ENCODE measurements at regions not wholly inside any gene's neighbourhood (a gene's known extent, or its start where the extent isn't known, plus 50 kb on each side); places are given as distances from the start of the nearest gene placed in this dataset.

DNA sequence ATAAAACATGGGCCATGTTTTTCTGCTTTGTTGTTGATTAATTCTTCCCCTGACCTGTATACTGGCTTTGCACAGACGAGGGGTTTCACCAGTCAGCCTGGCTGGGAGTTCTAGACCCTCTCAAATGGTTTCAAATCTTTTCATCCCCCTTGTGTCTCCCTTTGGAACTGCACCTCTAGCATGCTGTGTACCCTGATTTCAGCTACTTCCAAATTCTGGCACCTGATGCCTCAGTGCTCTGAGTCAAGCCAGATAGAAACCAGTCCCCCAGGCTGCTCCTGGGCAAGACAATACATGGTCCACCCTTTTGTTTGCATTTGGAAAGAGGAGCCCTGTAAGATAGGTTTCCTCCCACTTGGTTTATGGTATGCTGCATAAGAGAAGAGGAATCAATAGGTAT, 290.2 kb downstream of the BTBD3 start:
- Histone ChIP-seq H2AFZ (ENCODE audit: low read length) (no peak overlapping the region), H4K91ac (ENCODE audit: insufficient read length, low read depth, low read length) (no peak overlapping the region), H2BK12ac (ENCODE audit: insufficient read length, low read depth, low read length) (no peak overlapping the region), H3K4me2 (ENCODE audit: insufficient read depth, insufficient read length, low read length) (no peak overlapping the region), H3K9ac (ENCODE audit: extremely low read depth, insufficient read length, low read length) (no peak overlapping the region), H3K27ac (ENCODE audit: insufficient read length, low read depth, low read length) (no peak overlapping the region), H2BK120ac (ENCODE audit: low read depth, low read length, poor library complexity, severe bottlenecking) (no peak overlapping the region), H3K4ac (ENCODE audit: low read depth, low read length) (no peak overlapping the region), H3K79me1 (ENCODE audit: insufficient read depth, low read depth, low read length, poor library complexity, severe bottlenecking) (no peaks in the 10 kb centered on the region), H3K23ac (ENCODE audit: insufficient read length, low read depth, low read length) (no peak overlapping the region), H3K27me3 (ENCODE audit: insufficient read depth, low read length) (no peaks in the 10 kb centered on the region), H3K18ac (ENCODE audit: insufficient read length, low read depth, low read length) (no peak overlapping the region), H2AK5ac (ENCODE audit: insufficient read length, low read length) (no peak overlapping the region), H4K8ac (replicated peaks; ENCODE audit: insufficient read length, low read depth, low read length) (no peak overlapping the region), H3T11ph (ENCODE audit: low read length) (no peak overlapping the region), H3K14ac (ENCODE audit: insufficient read depth, low read length) (no peak overlapping the region), H3K56ac (ENCODE audit: insufficient read length, low read depth, low read length) (no peak overlapping the region), H3K4me1 (ENCODE audit: insufficient read depth, low read length) (no peaks in the 10 kb centered on the region), H3K9me3 (ENCODE audit: control insufficient read depth, low read depth, low read length) (no peaks in the 10 kb centered on the region), H2BK5ac (ENCODE audit: insufficient read length, low read length) (no peak overlapping the region), H2BK20ac (ENCODE audit: low read depth, low read length, poor library complexity, severe bottlenecking) (no peak overlapping the region), H4K5ac (ENCODE audit: insufficient read length, low read depth, low read length) (no peak overlapping the region), H3K79me2 (ENCODE audit: insufficient read depth, low read length) (no peaks in the 10 kb centered on the region), H4K20me1 (ENCODE audit: control insufficient read depth, insufficient read depth, insufficient read length) (no peaks in the 10 kb centered on the region), H3K23me2 (ENCODE audit: insufficient read length, low read depth, low read length, poor library complexity, severe bottlenecking) (no peaks in the 10 kb centered on the region), H2BK15ac (ENCODE audit: low read depth, low read length) (no peak overlapping the region)
- H3K9me3 Mint-ChIP-seq = peaks cover 0 to 11% of the 10 kb centered on the region in 2 experiments; a peak in 3 of 5 replicates
- peaks cover 0 to 5% of the 10 kb centered on the region in 2 experiments; a peak in 2 of 4 replicates for H3K4me1 Mint-ChIP-seq
- peak; percentile 63 for DNase-seq
- no peak overlapping the region for H3K27ac Mint-ChIP-seq
- no peak overlapping the region for H3K4me3 Mint-ChIP-seq
- H3K27me3 Mint-ChIP-seq (ENCODE audit: low read depth) = no peaks in the 10 kb centered on the region
- TF ChIP-seq, protein P1, sequence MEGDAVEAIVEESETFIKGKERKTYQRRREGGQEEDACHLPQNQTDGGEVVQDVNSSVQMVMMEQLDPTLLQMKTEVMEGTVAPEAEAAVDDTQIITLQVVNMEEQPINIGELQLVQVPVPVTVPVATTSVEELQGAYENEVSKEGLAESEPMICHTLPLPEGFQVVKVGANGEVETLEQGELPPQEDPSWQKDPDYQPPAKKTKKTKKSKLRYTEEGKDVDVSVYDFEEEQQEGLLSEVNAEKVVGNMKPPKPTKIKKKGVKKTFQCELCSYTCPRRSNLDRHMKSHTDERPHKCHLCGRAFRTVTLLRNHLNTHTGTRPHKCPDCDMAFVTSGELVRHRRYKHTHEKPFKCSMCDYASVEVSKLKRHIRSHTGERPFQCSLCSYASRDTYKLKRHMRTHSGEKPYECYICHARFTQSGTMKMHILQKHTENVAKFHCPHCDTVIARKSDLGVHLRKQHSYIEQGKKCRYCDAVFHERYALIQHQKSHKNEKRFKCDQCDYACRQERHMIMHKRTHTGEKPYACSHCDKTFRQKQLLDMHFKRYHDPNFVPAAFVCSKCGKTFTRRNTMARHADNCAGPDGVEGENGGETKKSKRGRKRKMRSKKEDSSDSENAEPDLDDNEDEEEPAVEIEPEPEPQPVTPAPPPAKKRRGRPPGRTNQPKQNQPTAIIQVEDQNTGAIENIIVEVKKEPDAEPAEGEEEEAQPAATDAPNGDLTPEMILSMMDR (conservative IDR thresholded peaks at IDR 0.05) = peak; percentile 76
- WGBS (ENCODE audit: extremely low coverage, insufficient read length, low lambda C conversion rate) = no CpG with 5 or more reads among the region's 1 CpG
- peaks cover 0 to 6% (median 1%) of the 10 kb centered on the region in 3 experiments; a peak in 2 of 7 replicates for H3K36me3 Mint-ChIP-seq (ENCODE audit: insufficient read depth in 1 of 3, low read depth in 3 of 3)
